Hepatocyte (in vitro differentiated cells): ENCODE measurements at regions not wholly inside any gene's neighbourhood (a gene's known extent, or its start where the extent isn't known, plus 50 kb on each side); places are given as distances from the start of the nearest gene placed in this dataset.
A peak's percentile ranks its signal among the peaks of the same experiment; 100 is the strongest.
"Not testable (repeated sequence)": the region's sequence is repeated elsewhere in the genome, so short reads cannot be mapped to it uniquely, and the experiment has no call there.

Experiments
- DNase-seq: peaks from one replicate; pipeline ENCODE4 v3.0.0-alpha.2; 2016; ENCODE audit warnings: low spot score
- H2AFZ ChIP-seq: fragments of 200-600 bp; sonication (generic); 2 replicates; pipeline ENCODE4 v1.6.0; 2016; ENCODE audit warnings: antibody characterized with exemption, mild to moderate bottlenecking
- H3K27ac ChIP-seq: fragments of 200-600 bp; sonication (generic); 2 replicates; pipeline ENCODE4 v1.5.1; 2016; ENCODE audit warnings: mild to moderate bottlenecking
- H3K27me3 ChIP-seq: fragments of 200-600 bp; sonication (generic); 2 replicates; pipeline ENCODE4 v1.6.1; 2016
- H3K36me3 ChIP-seq: fragments of 200-600 bp; sonication (generic); replicated peaks from 2 replicates; pipeline ENCODE4 v1.5.1; 2016; ENCODE audit warnings: low read depth; ENCODE audit not compliant: insufficient read depth
- H3K4me1 ChIP-seq: fragments of 200-600 bp; sonication (generic); 2 replicates; pipeline ENCODE4 v1.5.1; 2016; ENCODE audit warnings: mild to moderate bottlenecking, moderate library complexity; ENCODE audit not compliant: insufficient read depth
- H3K4me2 ChIP-seq: fragments of 200-600 bp; sonication (generic); 2 replicates; pipeline ENCODE4 v1.6.0; 2016
- H3K4me3 ChIP-seq: fragments of 200-600 bp; sonication (generic); 2 replicates; pipeline ENCODE4 v1.5.1; 2016; ENCODE audit warnings: mild to moderate bottlenecking
- H3K79me2 ChIP-seq: fragments of 200-600 bp; sonication (generic); 2 replicates; pipeline ENCODE4 v1.6.0; 2017; ENCODE audit warnings: mild to moderate bottlenecking
- H3K9me2 ChIP-seq: fragments of 200-600 bp; sonication (generic); replicated peaks from 2 replicates; pipeline ENCODE4 v1.6.0; 2017; ENCODE audit warnings: mild to moderate bottlenecking; ENCODE audit not compliant: insufficient read depth
- H3K9me3 ChIP-seq: fragments of 200-600 bp; sonication (generic); 2 replicates; pipeline ENCODE4 v1.5.1; 2016; ENCODE audit warnings: low read depth, mild to moderate bottlenecking
- H4K20me1 ChIP-seq: fragments of 200-600 bp; sonication (generic); 2 replicates; pipeline ENCODE4 v1.6.0; 2016; ENCODE audit warnings: mild to moderate bottlenecking; ENCODE audit not compliant: insufficient read depth, poor library complexity, severe bottlenecking
- CTCF ChIP-seq: fragments of 200-600 bp; sonication (generic); IDR thresholded peaks from 2 replicates; pipeline ENCODE4 v1.5.1; 2016; ENCODE audit warnings: antibody characterized with exemption, mild to moderate bottlenecking; ENCODE audit not compliant: poor library complexity
- EZH2 ChIP-seq: fragments of 200-600 bp; sonication (generic); IDR thresholded peaks from 2 replicates; pipeline ENCODE4 v1.6.1; 2016; ENCODE audit warnings: antibody characterized with exemption, mild to moderate bottlenecking, borderline replicate concordance
- EZH2phosphoT487 ChIP-seq: fragments of 200-600 bp; sonication (generic); IDR thresholded peaks from one replicate; pipeline ENCODE4 v1.6.1; 2018; ENCODE audit warnings: antibody characterized with exemption, mild to moderate bottlenecking, low read depth, moderate library complexity; ENCODE audit not compliant: unreplicated experiment, severe bottlenecking
- WGBS: methylation state at CpG from one replicate; pipeline ENCODE4 v1.1.6; 2016; ENCODE audit warnings: low lambda C conversion rate; ENCODE audit errors: missing lambda C conversion rate; 5-methylcytosine and 5-hydroxymethylcytosine counted together

DNA sequence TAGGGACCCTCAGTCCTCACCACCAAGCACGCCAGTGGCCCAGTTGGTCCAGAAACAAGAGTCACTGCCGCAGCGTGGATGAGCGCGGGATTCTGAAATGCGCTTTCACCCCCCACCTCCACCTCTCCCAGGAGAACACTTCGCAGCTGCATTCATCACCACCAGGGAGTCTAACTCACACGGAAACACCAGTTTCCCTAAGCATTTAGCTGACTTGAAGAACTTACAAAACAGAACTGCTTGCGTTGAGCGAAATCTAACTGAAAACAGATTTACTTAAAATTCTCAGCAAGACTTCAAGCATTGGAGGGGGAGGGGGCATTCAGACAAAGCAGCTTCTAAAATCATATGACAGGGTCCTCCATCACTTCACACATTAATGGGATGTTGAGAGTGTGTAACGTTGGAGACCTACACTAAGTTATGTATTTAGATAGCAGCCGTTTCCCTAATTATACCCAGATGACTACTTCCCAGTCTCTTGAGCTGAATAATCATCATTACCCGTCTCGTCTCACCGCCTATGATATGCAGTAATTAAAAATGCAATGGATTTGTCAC is 258.2 kb upstream of the IRS2 start:
- 53% methylated on average over 15 of the region's 15 CpGs for WGBS
- Histone ChIP-seq H3K9me3 (no peaks in the 10 kb centered on the region), H3K27ac (no peak overlapping the region), H3K4me1 (peaks cover 10% of the 10 kb centered on the region), H3K27me3 (no peaks in the 10 kb centered on the region), H2AFZ (no peak overlapping the region), H3K79me2 (no peaks in the 10 kb centered on the region), H3K36me3 (no peaks in the 10 kb centered on the region), H3K9me2 (no peaks in the 10 kb centered on the region), H3K4me3 (no peak overlapping the region), H3K4me2 (peak overlapping the region; percentile 36), H4K20me1 (no peaks in the 10 kb centered on the region)
- TF ChIP-seq EZH2phosphoT487, result no peak
- TF ChIP-seq CTCF, result no peak
- no peak for TF ChIP-seq EZH2
- DNase-seq, result no peak

GRCh38 chr13:110042253-110042950 is 256.0 kb upstream of the IRS2 start:
- DNase-seq, result no peak
- H3K27me3 ChIP-seq, result no peaks in the 10 kb centered on the region
- H3K79me2 ChIP-seq, result no peaks in the 10 kb centered on the region
- no peaks in the 10 kb centered on the region for H3K36me3 ChIP-seq
- H2AFZ ChIP-seq, result no peak overlapping the region
- H3K4me3 ChIP-seq, result no peak overlapping the region
- H3K9me2 ChIP-seq, result no peaks in the 10 kb centered on the region
- TF ChIP-seq EZH2phosphoT487 (no peak), CTCF (no peak), EZH2 (no peak)
- no peak overlapping the region for H3K27ac ChIP-seq
- no peaks in the 10 kb centered on the region for H3K9me3 ChIP-seq
- 76% methylated on average over 14 of the region's 14 CpGs for WGBS
- H4K20me1 ChIP-seq, result no peaks in the 10 kb centered on the region
- peaks cover 10% of the 10 kb centered on the region for H3K4me1 ChIP-seq
- H3K4me2 ChIP-seq, result no peak overlapping the region

GRCh38 chr13:110041638-110042037 is 255.3 kb upstream of the IRS2 start:
- H3K9me2 ChIP-seq, result not testable (repeated sequence)

DNA sequence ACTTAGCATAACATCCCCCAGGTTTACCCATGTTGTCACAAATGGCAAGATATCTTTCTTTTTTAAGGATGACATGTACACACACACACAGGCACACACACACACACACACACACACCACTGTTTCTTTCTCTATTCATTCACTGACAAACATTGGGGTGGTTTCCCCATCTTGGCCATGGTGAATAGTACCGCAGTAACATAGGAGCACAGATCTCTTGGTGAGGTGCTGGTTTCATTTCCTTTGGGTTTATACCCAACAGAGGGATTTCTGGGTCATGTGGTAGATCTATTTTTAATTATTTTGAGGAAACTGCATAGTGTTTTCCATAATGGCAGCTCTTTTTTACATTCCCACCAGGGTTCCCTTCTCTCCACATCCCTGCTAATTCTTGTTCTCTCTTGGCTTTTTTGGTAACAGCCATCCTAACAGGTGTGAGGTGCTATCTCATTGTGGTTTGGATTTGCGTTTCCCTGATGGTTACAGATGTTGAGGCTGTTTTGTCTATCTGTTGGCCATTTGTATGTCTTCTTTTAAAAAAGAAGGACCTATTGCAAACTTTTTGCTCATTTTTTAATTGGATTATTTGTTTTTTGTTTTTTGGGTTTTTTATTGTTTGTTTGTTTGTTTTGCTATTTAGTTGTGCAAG is 251.7 kb upstream of the IRS2 start:
- Histone ChIP-seq H4K20me1 (no peaks in the 10 kb centered on the region), H3K27ac (no peak overlapping the region), H3K9me3 (no peaks in the 10 kb centered on the region), H3K4me1 (no peaks in the 10 kb centered on the region), H3K9me2 (no peaks in the 10 kb centered on the region), H3K79me2 (no peaks in the 10 kb centered on the region), H2AFZ (no peak overlapping the region), H3K4me3 (no peak overlapping the region), H3K4me2 (no peak overlapping the region), H3K27me3 (no peaks in the 10 kb centered on the region), H3K36me3 (no peaks in the 10 kb centered on the region)
- no peak for DNase-seq
- WGBS, result 96% methylated on average over 2 of the region's 2 CpGs
- TF ChIP-seq EZH2phosphoT487 (no peak), EZH2 (no peak), CTCF (no peak)

More at GRCh38 chr13:110041638-110042037, 255.3 kb upstream of the IRS2 start:
- not testable (repeated sequence) for H4K20me1 ChIP-seq, H3K27me3 ChIP-seq, DNase-seq, H3K9me3 ChIP-seq, H3K4me2 ChIP-seq, H2AFZ ChIP-seq, H3K79me2 ChIP-seq, H3K4me3 ChIP-seq, H3K36me3 ChIP-seq, H3K27ac ChIP-seq
- 79% methylated on average over 4 of the region's 4 CpGs for WGBS
- H3K4me1 ChIP-seq, result peaks cover 10% of the 10 kb centered on the region
